Astrocyte of the spinal cord (primary cell): ENCODE measurements at regions not wholly inside any gene's neighbourhood (a gene's known extent, or its start where the extent isn't known, plus 50 kb on each side); places are given as distances from the start of the nearest gene placed in this dataset.

ENCODE experiments used
- DNase-seq: peaks from one replicate; pipeline ENCODE4 v3.0.0; 2011; ENCODE audit warnings: low read depth, low spot score
- H3K4me3 ChIP-seq: 2 replicates; pipeline ENCODE4 v1.5.1; 2011; ENCODE audit warnings: low read depth, mild to moderate bottlenecking, low read length, moderate library complexity
- CTCF ChIP-seq: IDR thresholded peaks from 2 replicates; pipeline ENCODE4 v1.5.1; 2012; ENCODE audit warnings: low read depth, mild to moderate bottlenecking, low read length, inconsistent platforms
- in situ Hi-C: cut with HindIII; loops from 2 replicates; pipeline ENCODE4 v1.10.0; 2017; ENCODE audit warnings: low sequenced_read_pairs

GRCh38 chr10:4775808-4776207 is 50.2 kb upstream of the AKR1E2 start:
- TF ChIP-seq CTCF, result no peak
- peak; percentile 64 for DNase-seq
- no peak overlapping the region for H3K4me3 ChIP-seq
- in situ Hi-C loops, result no loop called here

- no peak overlapping the region for H3K4me3 ChIP-seq
- DNase-seq, result no peak
- no peak for TF ChIP-seq CTCF
- in situ Hi-C loops, result no loop called here
These were observed 53.8 kb upstream of the AKR1E2 start for GRCh38 chr10:4772202-4772570.

GRCh38 chr10:4771554-4772201 is 54.3 kb upstream of the AKR1E2 start:
- H3K4me3 ChIP-seq, result no peak overlapping the region
- no peak for TF ChIP-seq CTCF
- in situ Hi-C loops, result no loop called here
- peak; percentile 88 for DNase-seq

GRCh38 chr10:4770801-4771553 is 55.0 kb upstream of the AKR1E2 start:
- H3K4me3 ChIP-seq, result no peak overlapping the region
- no peak for TF ChIP-seq CTCF
- peak; percentile 96 for DNase-seq
- in situ Hi-C loops, result no loop called here

- DNase-seq, result no peak
- in situ Hi-C loops, result no loop called here
- H3K4me3 ChIP-seq, result no peak overlapping the region
- no peak for TF ChIP-seq CTCF
These were observed 57.6 kb upstream of the AKR1E2 start for GRCh38 chr10:4768416-4768815.

GRCh38 chr10:4767033-4767814 is 58.8 kb upstream of the AKR1E2 start:
- no peak overlapping the region for H3K4me3 ChIP-seq
- peak; percentile 72 for TF ChIP-seq CTCF
- in situ Hi-C loops, result no loop called here
- peak; percentile 84 for DNase-seq
